NCI-H748 treated with DMSO at 0.1 percent for 48 hours (cell line): ENCODE measurements at regions not wholly inside any gene's neighbourhood (a gene's known extent, or its start where the extent isn't known, plus 50 kb on each side); places are given as distances from the start of the nearest gene placed in this dataset.
"Not testable (repeated sequence)": the region's sequence is repeated elsewhere in the genome, so short reads cannot be mapped to it uniquely, and the experiment has no call there.

Experiments
- DNase-seq: peaks from one replicate; lab custom pipeline; 2025; lab: John Stamatoyannopoulos, UW

- DNase-seq: not testable (repeated sequence)
These were observed 126.0 kb downstream of the SHANK2 start for GRCh38 chr11:71126401-71126800.

- no peak for DNase-seq
These were observed 127.2 kb downstream of the SHANK2 start for GRCh38 chr11:71125150-71125549.

GRCh38 chr11:71124127-71124526 lies 128.2 kb downstream of the SHANK2 start:
- no peak for DNase-seq

GRCh38 chr11:71120471-71120896 lies 131.9 kb downstream of the SHANK2 start:
- peak; percentile 7 for DNase-seq

GRCh38 chr11:71119656-71120269 lies 132.6 kb downstream of the SHANK2 start:
- DNase-seq: no peak

GRCh38 chr11:71118671-71119250 lies 133.6 kb downstream of the SHANK2 start:
- DNase-seq: no peak

- DNase-seq: no peak
These were observed 135.1 kb downstream of the SHANK2 start for GRCh38 chr11:71117311-71117710.

GRCh38 chr11:71116693-71117040 lies 135.7 kb downstream of the SHANK2 start:
- no peak for DNase-seq

- DNase-seq: no peak
These were observed 136.3 kb downstream of the SHANK2 start for GRCh38 chr11:71115770-71116692.

- no peak for DNase-seq
These were observed 138.1 kb downstream of the SHANK2 start for GRCh38 chr11:71114124-71114851.

GRCh38 chr11:71112990-71113389 lies 139.4 kb downstream of the SHANK2 start:
- no peak for DNase-seq

GRCh38 chr11:71112454-71112853 lies 139.9 kb downstream of the SHANK2 start:
- DNase-seq: no peak

GRCh38 chr11:71109586-71109985 lies 142.8 kb downstream of the SHANK2 start:
- no peak for DNase-seq

- DNase-seq: no peak
These were observed 143.2 kb downstream of the SHANK2 start for GRCh38 chr11:71109186-71109585.

GRCh38 chr11:71108013-71108865 lies 144.1 kb downstream of the SHANK2 start:
- DNase-seq: no peak

GRCh38 chr11:71106671-71107070 lies 145.7 kb downstream of the SHANK2 start:
- no peak for DNase-seq

GRCh38 chr11:71103266-71103665 lies 149.1 kb downstream of the SHANK2 start:
- DNase-seq: no peak

- no peak for DNase-seq
These were observed 150.0 kb downstream of the SHANK2 start for GRCh38 chr11:71102251-71102995.

GRCh38 chr11:71101606-71102005 lies 150.8 kb downstream of the SHANK2 start:
- DNase-seq: no peak

GRCh38 chr11:71101046-71101445 lies 151.3 kb downstream of the SHANK2 start:
- no peak for DNase-seq

- DNase-seq: no peak
These were observed 153.6 kb downstream of the SHANK2 start for GRCh38 chr11:71098776-71099175.
